ENCODE measurements at regions not wholly inside any gene's neighbourhood (a gene's known extent, or its start where the extent isn't known, plus 50 kb on each side); places are given as distances from the start of the nearest gene placed in this dataset.

DNA sequence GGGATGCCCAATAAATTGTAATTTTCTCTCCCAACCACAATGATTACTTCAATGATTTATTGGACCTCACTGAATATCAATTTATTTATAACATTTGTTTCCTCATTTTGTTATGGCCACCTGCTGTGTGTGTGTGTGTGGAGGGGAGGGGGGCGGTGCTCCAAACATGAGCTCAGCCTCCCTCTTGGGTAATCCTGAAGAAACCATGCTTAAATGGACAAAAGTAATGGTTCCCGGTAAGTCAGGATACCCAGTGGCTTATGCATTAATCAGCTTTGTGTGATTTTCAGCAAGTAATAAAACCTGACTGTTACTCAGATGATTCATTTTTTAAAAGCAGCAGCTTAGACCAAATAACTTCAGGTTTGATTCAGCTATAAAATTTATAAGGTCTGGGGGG, 495.1 kb upstream of the MEX3C start:
- TF ChIP-seq, protein P1, sequence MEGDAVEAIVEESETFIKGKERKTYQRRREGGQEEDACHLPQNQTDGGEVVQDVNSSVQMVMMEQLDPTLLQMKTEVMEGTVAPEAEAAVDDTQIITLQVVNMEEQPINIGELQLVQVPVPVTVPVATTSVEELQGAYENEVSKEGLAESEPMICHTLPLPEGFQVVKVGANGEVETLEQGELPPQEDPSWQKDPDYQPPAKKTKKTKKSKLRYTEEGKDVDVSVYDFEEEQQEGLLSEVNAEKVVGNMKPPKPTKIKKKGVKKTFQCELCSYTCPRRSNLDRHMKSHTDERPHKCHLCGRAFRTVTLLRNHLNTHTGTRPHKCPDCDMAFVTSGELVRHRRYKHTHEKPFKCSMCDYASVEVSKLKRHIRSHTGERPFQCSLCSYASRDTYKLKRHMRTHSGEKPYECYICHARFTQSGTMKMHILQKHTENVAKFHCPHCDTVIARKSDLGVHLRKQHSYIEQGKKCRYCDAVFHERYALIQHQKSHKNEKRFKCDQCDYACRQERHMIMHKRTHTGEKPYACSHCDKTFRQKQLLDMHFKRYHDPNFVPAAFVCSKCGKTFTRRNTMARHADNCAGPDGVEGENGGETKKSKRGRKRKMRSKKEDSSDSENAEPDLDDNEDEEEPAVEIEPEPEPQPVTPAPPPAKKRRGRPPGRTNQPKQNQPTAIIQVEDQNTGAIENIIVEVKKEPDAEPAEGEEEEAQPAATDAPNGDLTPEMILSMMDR (IDR thresholded peaks at IDR 0.05): no peak
- no peak for TF ChIP-seq POLR2AphosphoS5 (IDR thresholded peaks at IDR 0.05)
